WTC11 (cell line): ENCODE measurements at regions not wholly inside any gene's neighbourhood (a gene's known extent, or its start where the extent isn't known, plus 50 kb on each side); places are given as distances from the start of the nearest gene placed in this dataset.
"Not testable (repeated sequence)": the region's sequence is repeated elsewhere in the genome, so short reads cannot be mapped to it uniquely, and the experiment has no call there.

ENCODE experiments used
- ATAC-seq: fragments of 200-7000 bp; cut with Tn5 transposase; 2 replicates; pipeline ENCODE4 v1.10.0; 2021; ENCODE audit warnings: mild to moderate bottlenecking, moderate library complexity
- CTCF ChIA-PET: fragments of 300-600 bp; sonication (Branson Sonifier 250); formaldehyde crosslinking; loops from one replicate; lab custom pipeline; 2021; ENCODE audit warnings: antibody characterized with exemption; lab: Charles Lee
- POLR2A ChIA-PET: fragments of 350-600 bp; sonication (Branson Sonifier 250); formaldehyde crosslinking; loops from one replicate; lab custom pipeline; 2021; ENCODE audit warnings: antibody characterized with exemption; lab: Charles Lee
- DNase-seq: peaks from one replicate; pipeline ENCODE4 v3.0.0; 2021; ENCODE audit warnings: low spot score
- H3K27ac Mint-ChIP-seq: 2 replicates; pipeline ENCODE4 v1.8.0; 2021; ENCODE audit warnings: mixed read lengths
- H3K27me3 Mint-ChIP-seq: 2 replicates; pipeline ENCODE4 v1.8.0; 2021; ENCODE audit warnings: low read depth, mild to moderate bottlenecking, moderate library complexity, mixed read lengths
- H3K36me3 Mint-ChIP-seq: 2 replicates; pipeline ENCODE4 v1.8.0; 2021; ENCODE audit warnings: mixed read lengths
- H3K4me1 Mint-ChIP-seq: 2 replicates; pipeline ENCODE4 v1.8.0; 2022; ENCODE audit warnings: mixed read lengths
- H3K4me3 Mint-ChIP-seq: 2 replicates; pipeline ENCODE4 v1.8.0; 2021; ENCODE audit warnings: mild to moderate bottlenecking, moderate library complexity, mixed read lengths
- H3K9me3 Mint-ChIP-seq: 2 replicates; pipeline ENCODE4 v1.8.0; 2021; ENCODE audit warnings: mixed read lengths
- CREB1 ChIP-seq: sonication (generic); formaldehyde crosslinking; IDR thresholded peaks from 2 replicates; pipeline ENCODE4 v1.8.0; 2023; ENCODE audit warnings: mild to moderate bottlenecking, missing genetic modification reagents
- CREM ChIP-seq: sonication (generic); formaldehyde crosslinking; IDR thresholded peaks from 2 replicates; pipeline ENCODE4 v1.8.1; 2022; ENCODE audit warnings: mild to moderate bottlenecking, missing genetic modification reagents, moderate library complexity
- IRF2 ChIP-seq: sonication (generic); formaldehyde crosslinking; IDR thresholded peaks from 2 replicates; pipeline ENCODE4 v1.8.0; 2022; ENCODE audit warnings: low read depth, missing genetic modification reagents, borderline replicate concordance
- JUN ChIP-seq: sonication (generic); formaldehyde crosslinking; IDR thresholded peaks from 2 replicates; pipeline ENCODE4 v1.8.0; 2023; ENCODE audit warnings: mild to moderate bottlenecking, missing genetic modification reagents
- NFATC4 ChIP-seq: fragments of 250-450 bp; sonication (Bioruptor Pico); IDR thresholded peaks from 2 replicates; pipeline ENCODE4 v1.9.0; 2021; ENCODE audit warnings: mild to moderate bottlenecking
- NFE2L1 ChIP-seq: sonication (generic); formaldehyde crosslinking; IDR thresholded peaks from 2 replicates; pipeline ENCODE4 v1.8.1; 2023; ENCODE audit warnings: missing genetic modification reagents
- NFYB ChIP-seq: sonication (generic); formaldehyde crosslinking; conservative IDR thresholded peaks from 2 replicates; pipeline ENCODE4 v1.8.0; 2022; ENCODE audit warnings: low read depth, missing genetic modification reagents
- NR2C2 ChIP-seq: sonication (generic); formaldehyde crosslinking; IDR thresholded peaks from 2 replicates; pipeline ENCODE4 v1.8.0; 2022; ENCODE audit warnings: mild to moderate bottlenecking, missing genetic modification reagents
- SMAD4 ChIP-seq: sonication (generic); formaldehyde crosslinking; IDR thresholded peaks from 2 replicates; pipeline ENCODE4 v1.8.0; 2022; ENCODE audit warnings: mild to moderate bottlenecking, missing genetic modification reagents
- SOX15 ChIP-seq: fragments of 250-450 bp; sonication (Bioruptor Pico); IDR thresholded peaks from 2 replicates; pipeline ENCODE4 v1.9.0; 2021; ENCODE audit warnings: mild to moderate bottlenecking
- TEAD1 ChIP-seq: sonication (generic); formaldehyde crosslinking; IDR thresholded peaks from 2 replicates; pipeline ENCODE4 v1.8.0; 2022; ENCODE audit warnings: mild to moderate bottlenecking, missing genetic modification reagents
- TP53 ChIP-seq: sonication (generic); formaldehyde crosslinking; IDR thresholded peaks from 2 replicates; pipeline ENCODE4 v1.8.1; 2023; ENCODE audit warnings: mild to moderate bottlenecking, missing genetic modification reagents
- ZNF138 ChIP-seq: sonication (generic); formaldehyde crosslinking; conservative IDR thresholded peaks from 2 replicates; pipeline ENCODE4 v1.8.1; 2022; ENCODE audit warnings: mild to moderate bottlenecking, moderate library complexity, missing genetic modification reagents
- TF ChIP-seq, protein P1 (sequence below): sonication (generic); formaldehyde crosslinking; IDR thresholded peaks from 2 replicates; pipeline ENCODE4 v1.8.0; 2023; ENCODE audit warnings: missing genetic modification reagents, mild to moderate bottlenecking, borderline replicate concordance
- TF ChIP-seq, protein P2 (sequence below): sonication (generic); formaldehyde crosslinking; IDR thresholded peaks from 2 replicates; pipeline ENCODE4 v1.8.0; 2022; ENCODE audit warnings: mild to moderate bottlenecking, missing genetic modification reagents
- TF ChIP-seq, protein P3 (sequence below): sonication (generic); formaldehyde crosslinking; IDR thresholded peaks from 2 replicates; pipeline ENCODE4 v1.8.1; 2023; ENCODE audit warnings: mild to moderate bottlenecking, missing genetic modification reagents, moderate library complexity
- TF ChIP-seq, protein P4 (sequence below): sonication (generic); formaldehyde crosslinking; IDR thresholded peaks from 2 replicates; pipeline ENCODE4 v1.8.1; 2023; ENCODE audit warnings: mild to moderate bottlenecking, missing genetic modification reagents, moderate library complexity
- TF ChIP-seq, protein P5 (sequence below): sonication (generic); formaldehyde crosslinking; IDR thresholded peaks from 2 replicates; pipeline ENCODE4 v1.8.1; 2022; ENCODE audit warnings: missing genetic modification reagents, borderline replicate concordance
- TF ChIP-seq, protein P6 (sequence below): sonication (generic); formaldehyde crosslinking; IDR thresholded peaks from 2 replicates; pipeline ENCODE4 v1.8.1; 2023; ENCODE audit warnings: mild to moderate bottlenecking, missing genetic modification reagents
- TF ChIP-seq, protein P7 (sequence below): sonication (generic); formaldehyde crosslinking; IDR thresholded peaks from 2 replicates; pipeline ENCODE4 v1.8.1; 2022; ENCODE audit warnings: mild to moderate bottlenecking, moderate library complexity, missing genetic modification reagents

DNA sequence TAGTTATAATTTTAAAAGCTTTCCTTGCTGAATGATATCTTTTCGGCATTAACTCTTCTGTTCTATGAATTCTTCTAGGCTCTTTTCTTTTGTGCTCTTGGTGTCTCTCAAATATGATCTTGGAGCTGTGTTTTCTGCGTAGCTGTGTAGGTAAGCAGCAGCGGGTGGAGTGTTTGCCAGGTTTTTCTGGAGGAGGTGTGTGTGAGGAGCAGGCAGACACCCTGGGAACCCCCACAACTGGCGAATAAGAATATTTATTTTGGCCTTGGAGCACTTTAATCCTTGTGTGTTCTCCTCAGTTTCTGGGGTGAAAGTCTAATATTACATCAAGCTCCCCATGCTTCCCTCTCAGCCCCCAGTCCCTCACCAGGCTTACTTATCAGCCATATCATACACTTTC lies 232.0 kb upstream of the FANCL start:
- Mint-ChIP-seq H3K4me1 (0 out of 2 replicates have a peak, but pooled peaks cover 2% of the 10 kb centered on the region), H3K9me3 (no peaks in the 10 kb centered on the region), H3K36me3 (no peaks in the 10 kb centered on the region), H3K27ac (no peak overlapping the region), H3K4me3 (no peak overlapping the region), H3K27me3 (peaks cover 5% of the 10 kb centered on the region; the same call in 1 of the 2 replicates)
- DNase-seq = no peak
- POLR2A ChIA-PET = no interaction called here
- CTCF ChIA-PET = no interaction called here
- ATAC-seq = no peak
- TF ChIP-seq CREM (no peak), ZNF138 (CRISPR knock-in tag) (no peak), TEAD1 (CRISPR knock-in tag) (no peak), NFATC4 (CRISPR knock-in tag) (no peak)
- TF ChIP-seq, protein P1, sequence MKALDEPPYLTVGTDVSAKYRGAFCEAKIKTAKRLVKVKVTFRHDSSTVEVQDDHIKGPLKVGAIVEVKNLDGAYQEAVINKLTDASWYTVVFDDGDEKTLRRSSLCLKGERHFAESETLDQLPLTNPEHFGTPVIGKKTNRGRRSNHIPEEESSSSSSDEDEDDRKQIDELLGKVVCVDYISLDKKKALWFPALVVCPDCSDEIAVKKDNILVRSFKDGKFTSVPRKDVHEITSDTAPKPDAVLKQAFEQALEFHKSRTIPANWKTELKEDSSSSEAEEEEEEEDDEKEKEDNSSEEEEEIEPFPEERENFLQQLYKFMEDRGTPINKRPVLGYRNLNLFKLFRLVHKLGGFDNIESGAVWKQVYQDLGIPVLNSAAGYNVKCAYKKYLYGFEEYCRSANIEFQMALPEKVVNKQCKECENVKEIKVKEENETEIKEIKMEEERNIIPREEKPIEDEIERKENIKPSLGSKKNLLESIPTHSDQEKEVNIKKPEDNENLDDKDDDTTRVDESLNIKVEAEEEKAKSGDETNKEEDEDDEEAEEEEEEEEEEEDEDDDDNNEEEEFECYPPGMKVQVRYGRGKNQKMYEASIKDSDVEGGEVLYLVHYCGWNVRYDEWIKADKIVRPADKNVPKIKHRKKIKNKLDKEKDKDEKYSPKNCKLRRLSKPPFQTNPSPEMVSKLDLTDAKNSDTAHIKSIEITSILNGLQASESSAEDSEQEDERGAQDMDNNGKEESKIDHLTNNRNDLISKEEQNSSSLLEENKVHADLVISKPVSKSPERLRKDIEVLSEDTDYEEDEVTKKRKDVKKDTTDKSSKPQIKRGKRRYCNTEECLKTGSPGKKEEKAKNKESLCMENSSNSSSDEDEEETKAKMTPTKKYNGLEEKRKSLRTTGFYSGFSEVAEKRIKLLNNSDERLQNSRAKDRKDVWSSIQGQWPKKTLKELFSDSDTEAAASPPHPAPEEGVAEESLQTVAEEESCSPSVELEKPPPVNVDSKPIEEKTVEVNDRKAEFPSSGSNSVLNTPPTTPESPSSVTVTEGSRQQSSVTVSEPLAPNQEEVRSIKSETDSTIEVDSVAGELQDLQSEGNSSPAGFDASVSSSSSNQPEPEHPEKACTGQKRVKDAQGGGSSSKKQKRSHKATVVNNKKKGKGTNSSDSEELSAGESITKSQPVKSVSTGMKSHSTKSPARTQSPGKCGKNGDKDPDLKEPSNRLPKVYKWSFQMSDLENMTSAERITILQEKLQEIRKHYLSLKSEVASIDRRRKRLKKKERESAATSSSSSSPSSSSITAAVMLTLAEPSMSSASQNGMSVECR (CRISPR knock-in tag) = no peak
- TF ChIP-seq, protein P2, sequence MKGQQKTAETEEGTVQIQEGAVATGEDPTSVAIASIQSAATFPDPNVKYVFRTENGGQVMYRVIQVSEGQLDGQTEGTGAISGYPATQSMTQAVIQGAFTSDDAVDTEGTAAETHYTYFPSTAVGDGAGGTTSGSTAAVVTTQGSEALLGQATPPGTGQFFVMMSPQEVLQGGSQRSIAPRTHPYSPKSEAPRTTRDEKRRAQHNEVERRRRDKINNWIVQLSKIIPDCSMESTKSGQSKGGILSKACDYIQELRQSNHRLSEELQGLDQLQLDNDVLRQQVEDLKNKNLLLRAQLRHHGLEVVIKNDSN = no peak

DNA sequence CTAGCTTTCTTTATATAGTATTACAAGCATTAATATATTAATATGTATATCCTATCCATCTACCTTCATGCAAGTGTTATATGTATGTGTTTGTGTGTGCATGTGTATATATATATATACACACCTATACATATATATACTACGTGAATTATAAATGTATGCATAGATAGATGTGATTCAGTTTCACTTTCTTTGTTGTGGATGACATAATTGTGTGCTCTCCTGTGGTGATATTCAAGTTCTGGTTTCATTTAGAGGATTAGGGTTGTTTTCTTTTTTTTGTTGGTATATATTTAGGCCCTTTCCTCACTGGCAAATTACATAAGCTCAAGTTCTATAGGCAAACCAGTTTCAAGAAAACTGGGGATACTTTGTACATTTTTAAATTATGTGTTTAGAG lies 225.7 kb upstream of the FANCL start:
- DNase-seq (no peak), ATAC-seq (no peak)
- Mint-ChIP-seq H3K4me3 (no peak overlapping the region), H3K27me3 (no peaks in the 10 kb centered on the region), H3K36me3 (0 out of 2 replicates have a peak, but pooled peaks cover 3% of the 10 kb centered on the region), H3K4me1 (peaks cover 2% of the 10 kb centered on the region)
- TF ChIP-seq, protein P3, sequence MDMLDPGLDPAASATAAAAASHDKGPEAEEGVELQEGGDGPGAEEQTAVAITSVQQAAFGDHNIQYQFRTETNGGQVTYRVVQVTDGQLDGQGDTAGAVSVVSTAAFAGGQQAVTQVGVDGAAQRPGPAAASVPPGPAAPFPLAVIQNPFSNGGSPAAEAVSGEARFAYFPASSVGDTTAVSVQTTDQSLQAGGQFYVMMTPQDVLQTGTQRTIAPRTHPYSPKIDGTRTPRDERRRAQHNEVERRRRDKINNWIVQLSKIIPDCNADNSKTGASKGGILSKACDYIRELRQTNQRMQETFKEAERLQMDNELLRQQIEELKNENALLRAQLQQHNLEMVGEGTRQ = no peak
- TF ChIP-seq IRF2 (CRISPR knock-in tag) = no peak
- TF ChIP-seq, protein P4, sequence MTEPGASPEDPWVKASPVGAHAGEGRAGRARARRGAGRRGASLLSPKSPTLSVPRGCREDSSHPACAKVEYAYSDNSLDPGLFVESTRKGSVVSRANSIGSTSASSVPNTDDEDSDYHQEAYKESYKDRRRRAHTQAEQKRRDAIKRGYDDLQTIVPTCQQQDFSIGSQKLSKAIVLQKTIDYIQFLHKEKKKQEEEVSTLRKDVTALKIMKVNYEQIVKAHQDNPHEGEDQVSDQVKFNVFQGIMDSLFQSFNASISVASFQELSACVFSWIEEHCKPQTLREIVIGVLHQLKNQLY (CRISPR knock-in tag) = no peak
- TF ChIP-seq, protein P5, sequence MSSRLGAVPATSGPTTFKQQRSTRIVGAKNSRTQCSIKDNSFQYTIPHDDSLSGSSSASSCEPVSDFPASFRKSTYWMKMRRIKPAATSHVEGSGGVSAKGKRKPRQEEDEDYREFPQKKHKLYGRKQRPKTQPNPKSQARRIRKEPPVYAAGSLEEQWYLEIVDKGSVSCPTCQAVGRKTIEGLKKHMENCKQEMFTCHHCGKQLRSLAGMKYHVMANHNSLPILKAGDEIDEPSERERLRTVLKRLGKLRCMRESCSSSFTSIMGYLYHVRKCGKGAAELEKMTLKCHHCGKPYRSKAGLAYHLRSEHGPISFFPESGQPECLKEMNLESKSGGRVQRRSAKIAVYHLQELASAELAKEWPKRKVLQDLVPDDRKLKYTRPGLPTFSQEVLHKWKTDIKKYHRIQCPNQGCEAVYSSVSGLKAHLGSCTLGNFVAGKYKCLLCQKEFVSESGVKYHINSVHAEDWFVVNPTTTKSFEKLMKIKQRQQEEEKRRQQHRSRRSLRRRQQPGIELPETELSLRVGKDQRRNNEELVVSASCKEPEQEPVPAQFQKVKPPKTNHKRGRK = no peak
- TF ChIP-seq NR2C2 (CRISPR knock-in tag) = no peak
- TF ChIP-seq, all 79 proteins: peak for 0
- ChIA-PET CTCF (no interaction called here), POLR2A (no interaction called here)
- Mint-ChIP-seq H3K27ac (no peak overlapping the region), H3K9me3 (no peaks in the 10 kb centered on the region; the same call in 1 of the 2 replicates)

DNA sequence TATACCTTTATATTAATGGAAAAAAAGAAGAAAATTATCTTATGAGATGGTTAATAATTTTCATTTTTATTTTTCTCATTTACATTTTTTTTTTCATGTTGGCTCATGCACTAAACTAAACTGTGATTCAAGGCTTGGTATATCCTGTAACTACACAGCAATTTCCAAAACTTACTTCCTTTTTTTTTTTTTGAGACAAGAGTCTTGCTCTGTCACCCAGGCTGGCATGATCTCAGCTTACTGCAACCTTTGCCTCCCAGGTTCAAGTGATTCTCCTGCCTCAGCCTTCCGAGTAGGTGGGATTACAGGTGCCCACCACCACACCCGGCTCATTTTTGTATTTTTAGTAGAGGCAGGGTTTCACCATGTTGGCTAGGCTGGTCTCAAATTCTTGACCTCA lies 224.9 kb upstream of the FANCL start:
- H3K9me3 Mint-ChIP-seq, ATAC-seq, DNase-seq, CTCF ChIA-PET, POLR2A ChIA-PET, H3K27me3 Mint-ChIP-seq, H3K4me3 Mint-ChIP-seq, H3K4me1 Mint-ChIP-seq, H3K36me3 Mint-ChIP-seq, H3K27ac Mint-ChIP-seq: not testable (repeated sequence)

DNA sequence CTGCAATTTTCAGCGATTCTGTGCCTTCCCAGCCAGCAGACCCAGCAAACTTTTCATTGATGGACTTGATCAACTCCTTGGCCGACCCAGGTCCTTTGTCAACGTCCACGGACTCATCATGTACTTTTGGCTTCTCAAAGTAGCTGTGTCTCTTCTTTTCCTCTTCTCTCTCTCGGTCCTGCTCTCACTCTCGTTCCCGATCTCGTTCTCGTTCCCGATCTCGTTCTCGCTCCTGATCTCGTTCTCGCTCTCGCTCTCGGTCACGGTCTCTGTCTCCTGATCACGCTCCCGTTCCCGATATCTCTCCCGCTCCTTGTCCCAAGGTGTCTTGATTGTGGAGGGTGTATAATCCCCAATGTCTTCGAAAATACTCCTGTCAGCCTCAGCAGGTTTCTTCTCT lies 219.5 kb upstream of the FANCL start:
- Mint-ChIP-seq H3K4me1 (peaks cover 2% of the 10 kb centered on the region), H3K27me3 (no peaks in the 10 kb centered on the region), H3K9me3 (peaks cover 16% of the 10 kb centered on the region), H3K36me3 (peaks cover 6% of the 10 kb centered on the region), H3K4me3 (no peak overlapping the region), H3K27ac (no peak overlapping the region)
- ChIA-PET CTCF (no interaction called here), POLR2A (no interaction called here)
- ATAC-seq (no peak), DNase-seq (no peak)
- TF ChIP-seq SMAD4 (no peak), JUN (CRISPR knock-in tag) (no peak), TP53 (CRISPR knock-in tag) (no peak), CREB1 (CRISPR knock-in tag) (no peak), SOX15 (CRISPR knock-in tag) (no peak), NFE2L1 (CRISPR knock-in tag) (no peak), NFYB (CRISPR knock-in tag) (no peak)
- TF ChIP-seq, protein P6, sequence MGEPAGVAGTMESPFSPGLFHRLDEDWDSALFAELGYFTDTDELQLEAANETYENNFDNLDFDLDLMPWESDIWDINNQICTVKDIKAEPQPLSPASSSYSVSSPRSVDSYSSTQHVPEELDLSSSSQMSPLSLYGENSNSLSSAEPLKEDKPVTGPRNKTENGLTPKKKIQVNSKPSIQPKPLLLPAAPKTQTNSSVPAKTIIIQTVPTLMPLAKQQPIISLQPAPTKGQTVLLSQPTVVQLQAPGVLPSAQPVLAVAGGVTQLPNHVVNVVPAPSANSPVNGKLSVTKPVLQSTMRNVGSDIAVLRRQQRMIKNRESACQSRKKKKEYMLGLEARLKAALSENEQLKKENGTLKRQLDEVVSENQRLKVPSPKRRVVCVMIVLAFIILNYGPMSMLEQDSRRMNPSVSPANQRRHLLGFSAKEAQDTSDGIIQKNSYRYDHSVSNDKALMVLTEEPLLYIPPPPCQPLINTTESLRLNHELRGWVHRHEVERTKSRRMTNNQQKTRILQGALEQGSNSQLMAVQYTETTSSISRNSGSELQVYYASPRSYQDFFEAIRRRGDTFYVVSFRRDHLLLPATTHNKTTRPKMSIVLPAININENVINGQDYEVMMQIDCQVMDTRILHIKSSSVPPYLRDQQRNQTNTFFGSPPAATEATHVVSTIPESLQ (CRISPR knock-in tag) = no peak
- TF ChIP-seq, protein P7, sequence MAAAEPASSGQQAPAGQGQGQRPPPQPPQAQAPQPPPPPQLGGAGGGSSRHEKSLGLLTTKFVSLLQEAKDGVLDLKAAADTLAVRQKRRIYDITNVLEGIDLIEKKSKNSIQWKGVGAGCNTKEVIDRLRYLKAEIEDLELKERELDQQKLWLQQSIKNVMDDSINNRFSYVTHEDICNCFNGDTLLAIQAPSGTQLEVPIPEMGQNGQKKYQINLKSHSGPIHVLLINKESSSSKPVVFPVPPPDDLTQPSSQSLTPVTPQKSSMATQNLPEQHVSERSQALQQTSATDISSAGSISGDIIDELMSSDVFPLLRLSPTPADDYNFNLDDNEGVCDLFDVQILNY (CRISPR knock-in tag) = no peak
